ENCODE measurements at regions not wholly inside any gene's neighbourhood (a gene's known extent, or its start where the extent isn't known, plus 50 kb on each side); places are given as distances from the start of the nearest gene placed in this dataset.

- no peak for FAIRE-seq
- DNase-seq (ENCODE audit: insufficient read length): no peak
- TF ChIP-seq POLR2A (IDR thresholded peaks at IDR 0.05; ENCODE audit: low read depth, low read length) (no peak), POLR2AphosphoS5 (IDR thresholded peaks at IDR 0.05; ENCODE audit: low read depth, low read length) (no peak), TAF1 (IDR thresholded peaks at IDR 0.05; ENCODE audit: borderline replicate concordance, low read depth, low read length) (no peak)
Observed at GRCh38 chr3:69463531-69463930, 77.6 kb upstream of the FRMD4B start.

DNA sequence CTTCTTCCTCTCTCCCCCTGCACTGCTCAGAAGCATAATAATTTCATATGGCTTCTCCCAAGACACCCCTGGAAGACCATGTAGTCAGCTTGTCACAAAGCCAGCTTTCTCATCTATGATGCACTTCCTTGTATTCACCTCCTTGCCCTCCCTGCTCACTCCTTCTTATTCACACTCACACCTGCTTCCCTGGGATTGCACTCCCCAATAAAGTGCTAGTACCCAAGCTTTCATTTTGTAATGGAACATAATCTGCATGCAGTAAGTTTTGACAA lies 76.9 kb upstream of the FRMD4B start:
- FAIRE-seq (no peak), DNase-seq (ENCODE audit: insufficient read length) (no peak)

GRCh38 chr3:69462022-69462825 lies 76.3 kb upstream of the FRMD4B start:
- TF ChIP-seq POLR2A (IDR thresholded peaks at IDR 0.05; ENCODE audit: low read depth, low read length): no peak
- no peak for TF ChIP-seq POLR2AphosphoS5 (IDR thresholded peaks at IDR 0.05; ENCODE audit: low read depth, low read length)
- TF ChIP-seq TAF1 (IDR thresholded peaks at IDR 0.05; ENCODE audit: borderline replicate concordance, low read depth, low read length): no peak
- DNase-seq (ENCODE audit: insufficient read length) (no peak), FAIRE-seq (no peak)

More for the DNA sequence above, 76.9 kb upstream of the FRMD4B start:
- TF ChIP-seq POLR2A (IDR thresholded peaks at IDR 0.05; ENCODE audit: low read depth, low read length) (no peak), POLR2AphosphoS5 (IDR thresholded peaks at IDR 0.05; ENCODE audit: low read depth, low read length) (no peak), TAF1 (IDR thresholded peaks at IDR 0.05; ENCODE audit: borderline replicate concordance, low read depth, low read length) (no peak)

DNA sequence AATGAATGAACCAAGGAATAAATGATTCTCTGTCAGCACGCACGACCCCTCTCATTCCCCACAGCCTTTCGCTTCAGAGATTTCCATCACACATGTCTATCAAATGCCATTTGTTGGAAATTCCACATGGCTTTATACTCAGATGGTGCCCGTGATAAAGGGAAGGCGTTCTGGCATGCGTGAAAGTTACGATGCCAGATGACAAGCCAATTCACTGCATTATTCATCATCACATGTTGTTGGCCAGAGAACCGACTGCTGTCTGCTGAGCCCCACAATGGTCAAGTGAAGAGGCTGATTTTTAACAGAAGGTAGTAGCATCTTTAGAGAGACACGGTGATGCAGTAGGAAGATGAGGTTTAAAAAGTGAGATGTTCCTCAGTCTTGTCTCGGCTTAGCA lies 74.1 kb upstream of the FRMD4B start:
- no peak for TF ChIP-seq TAF1 (IDR thresholded peaks at IDR 0.05; ENCODE audit: borderline replicate concordance, low read depth, low read length)
- TF ChIP-seq POLR2A (IDR thresholded peaks at IDR 0.05; ENCODE audit: low read depth, low read length): no peak
- no peak for TF ChIP-seq POLR2AphosphoS5 (IDR thresholded peaks at IDR 0.05; ENCODE audit: low read depth, low read length)
- no peak for FAIRE-seq
- no peak for DNase-seq (ENCODE audit: insufficient read length)

GRCh38 chr3:69458803-69459365 lies 73.0 kb upstream of the FRMD4B start:
- no peak for TF ChIP-seq POLR2A (IDR thresholded peaks at IDR 0.05; ENCODE audit: low read depth, low read length)
- no peak for TF ChIP-seq TAF1 (IDR thresholded peaks at IDR 0.05; ENCODE audit: borderline replicate concordance, low read depth, low read length)
- TF ChIP-seq POLR2AphosphoS5 (IDR thresholded peaks at IDR 0.05; ENCODE audit: low read depth, low read length): no peak
- DNase-seq (ENCODE audit: insufficient read length) (no peak), FAIRE-seq (no peak)

GRCh38 chr3:69456631-69457030 lies 70.7 kb upstream of the FRMD4B start:
- FAIRE-seq (no peak), DNase-seq (ENCODE audit: insufficient read length) (no peak)
- TF ChIP-seq TAF1 (IDR thresholded peaks at IDR 0.05; ENCODE audit: borderline replicate concordance, low read depth, low read length) (no peak), POLR2A (IDR thresholded peaks at IDR 0.05; ENCODE audit: low read depth, low read length) (no peak), POLR2AphosphoS5 (IDR thresholded peaks at IDR 0.05; ENCODE audit: low read depth, low read length) (no peak)

GRCh38 chr3:69454204-69454787 lies 68.4 kb upstream of the FRMD4B start:
- FAIRE-seq (no peak), DNase-seq (ENCODE audit: insufficient read length) (no peak)
- TF ChIP-seq POLR2A (IDR thresholded peaks at IDR 0.05; ENCODE audit: low read depth, low read length): no peak
- no peak for TF ChIP-seq POLR2AphosphoS5 (IDR thresholded peaks at IDR 0.05; ENCODE audit: low read depth, low read length)
- no peak for TF ChIP-seq TAF1 (IDR thresholded peaks at IDR 0.05; ENCODE audit: borderline replicate concordance, low read depth, low read length)

GRCh38 chr3:69452295-69452694 lies 66.4 kb upstream of the FRMD4B start:
- no peak for FAIRE-seq
- no peak for DNase-seq (ENCODE audit: insufficient read length)
- TF ChIP-seq POLR2A (IDR thresholded peaks at IDR 0.05; ENCODE audit: low read depth, low read length) (no peak), TAF1 (IDR thresholded peaks at IDR 0.05; ENCODE audit: borderline replicate concordance, low read depth, low read length) (no peak), POLR2AphosphoS5 (IDR thresholded peaks at IDR 0.05; ENCODE audit: low read depth, low read length) (no peak)

DNA sequence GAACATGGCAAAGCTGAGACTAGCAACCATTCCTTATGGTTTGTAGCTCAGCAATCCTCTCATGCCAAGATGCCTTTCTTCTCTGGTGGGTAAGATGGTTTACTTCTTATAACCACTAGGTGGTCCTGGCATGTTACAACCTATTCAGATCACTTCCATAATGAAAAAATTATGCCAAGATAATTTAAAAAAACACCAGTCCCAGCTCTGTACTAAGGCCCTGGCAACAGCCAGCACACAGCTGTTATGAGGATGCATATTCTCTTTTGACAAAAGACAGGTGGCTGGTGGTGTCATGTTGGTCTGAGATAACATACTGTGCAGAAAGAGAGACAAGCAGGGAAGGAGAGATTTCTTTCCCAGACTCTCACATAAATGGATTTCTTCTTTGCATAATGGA lies 65.7 kb upstream of the FRMD4B start:
- DNase-seq (ENCODE audit: insufficient read length): no peak
- TF ChIP-seq TAF1 (IDR thresholded peaks at IDR 0.05; ENCODE audit: borderline replicate concordance, low read depth, low read length) (no peak), POLR2AphosphoS5 (IDR thresholded peaks at IDR 0.05; ENCODE audit: low read depth, low read length) (no peak), POLR2A (IDR thresholded peaks at IDR 0.05; ENCODE audit: low read depth, low read length) (no peak)
- no peak for FAIRE-seq

GRCh38 chr3:69448877-69449276 lies 63.0 kb upstream of the FRMD4B start:
- DNase-seq (ENCODE audit: insufficient read length): no peak
- FAIRE-seq: no peak
- no peak for TF ChIP-seq POLR2A (IDR thresholded peaks at IDR 0.05; ENCODE audit: low read depth, low read length)
- TF ChIP-seq TAF1 (IDR thresholded peaks at IDR 0.05; ENCODE audit: borderline replicate concordance, low read depth, low read length): no peak
- no peak for TF ChIP-seq POLR2AphosphoS5 (IDR thresholded peaks at IDR 0.05; ENCODE audit: low read depth, low read length)

DNA sequence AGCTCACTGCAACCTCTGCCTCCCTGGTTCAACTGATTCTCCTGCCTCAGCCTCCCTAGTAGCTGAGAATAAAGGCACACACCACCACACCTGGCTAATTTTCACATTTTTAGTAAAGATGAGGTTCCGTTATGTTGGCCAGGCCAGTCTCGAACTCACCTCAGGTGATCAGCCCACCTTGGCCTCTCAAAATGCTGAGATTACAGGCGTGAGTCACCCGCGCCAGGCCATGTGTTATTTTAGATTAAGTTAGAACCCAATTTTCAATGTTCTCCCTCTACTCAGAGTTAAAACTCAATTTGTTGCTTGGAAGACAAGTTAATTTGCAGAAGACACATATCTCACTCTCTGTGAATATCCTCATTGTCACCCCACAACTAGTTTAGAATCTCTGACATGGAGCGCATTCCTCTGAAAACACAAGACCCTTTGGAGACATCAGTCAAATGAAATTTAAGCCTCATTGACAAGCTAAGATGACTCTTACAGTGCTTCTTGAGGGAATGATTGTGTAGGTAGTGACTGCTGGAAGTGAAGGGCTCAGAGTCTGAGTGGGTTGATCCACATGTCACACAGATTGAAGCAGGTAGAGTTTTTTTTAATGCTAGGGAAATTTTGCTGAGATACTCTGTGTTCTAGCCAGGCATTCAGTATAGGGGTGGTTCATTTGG lies 60.6 kb upstream of the FRMD4B start:
- DNase-seq (ENCODE audit: insufficient read length): no peak
- TF ChIP-seq POLR2A (IDR thresholded peaks at IDR 0.05; ENCODE audit: low read depth, low read length) (no peak), POLR2AphosphoS5 (IDR thresholded peaks at IDR 0.05; ENCODE audit: low read depth, low read length) (no peak), TAF1 (IDR thresholded peaks at IDR 0.05; ENCODE audit: borderline replicate concordance, low read depth, low read length) (no peak)
- FAIRE-seq: no peak

Data from GM12892 (cell line).